ENCODE measurements at regions not wholly inside any gene's neighbourhood (a gene's known extent, or its start where the extent isn't known, plus 50 kb on each side); places are given as distances from the start of the nearest gene placed in this dataset.

GRCh38 chr3:180548050-180548449 is 53.9 kb upstream of the TTC14 start:
- no peak for TF ChIP-seq ELF1 (IDR thresholded peaks at IDR 0.05)
- TF ChIP-seq MAX (IDR thresholded peaks at IDR 0.05; ENCODE audit: low read depth) = no peak
- TF ChIP-seq, protein P1, sequence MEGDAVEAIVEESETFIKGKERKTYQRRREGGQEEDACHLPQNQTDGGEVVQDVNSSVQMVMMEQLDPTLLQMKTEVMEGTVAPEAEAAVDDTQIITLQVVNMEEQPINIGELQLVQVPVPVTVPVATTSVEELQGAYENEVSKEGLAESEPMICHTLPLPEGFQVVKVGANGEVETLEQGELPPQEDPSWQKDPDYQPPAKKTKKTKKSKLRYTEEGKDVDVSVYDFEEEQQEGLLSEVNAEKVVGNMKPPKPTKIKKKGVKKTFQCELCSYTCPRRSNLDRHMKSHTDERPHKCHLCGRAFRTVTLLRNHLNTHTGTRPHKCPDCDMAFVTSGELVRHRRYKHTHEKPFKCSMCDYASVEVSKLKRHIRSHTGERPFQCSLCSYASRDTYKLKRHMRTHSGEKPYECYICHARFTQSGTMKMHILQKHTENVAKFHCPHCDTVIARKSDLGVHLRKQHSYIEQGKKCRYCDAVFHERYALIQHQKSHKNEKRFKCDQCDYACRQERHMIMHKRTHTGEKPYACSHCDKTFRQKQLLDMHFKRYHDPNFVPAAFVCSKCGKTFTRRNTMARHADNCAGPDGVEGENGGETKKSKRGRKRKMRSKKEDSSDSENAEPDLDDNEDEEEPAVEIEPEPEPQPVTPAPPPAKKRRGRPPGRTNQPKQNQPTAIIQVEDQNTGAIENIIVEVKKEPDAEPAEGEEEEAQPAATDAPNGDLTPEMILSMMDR (IDR thresholded peaks at IDR 0.05) = no peak
- no peak for TF ChIP-seq POLR2AphosphoS5 (IDR thresholded peaks at IDR 0.05; ENCODE audit: low read depth, low read length)
- no peak for TF ChIP-seq REST (IDR thresholded peaks at IDR 0.05; ENCODE audit: low read depth, low read length)
- no peak for TF ChIP-seq TAF1 (IDR thresholded peaks at IDR 0.05; ENCODE audit: borderline replicate concordance, low read depth, low read length)
- no peak for TF ChIP-seq EP300 (IDR thresholded peaks at IDR 0.05; ENCODE audit: borderline replicate concordance in 1 of 2, low read depth in 1 of 2, low read length in 1 of 2)
- no peak for TF ChIP-seq RAD21 (IDR thresholded peaks at IDR 0.05; ENCODE audit: low read length)
- no peak for TF ChIP-seq MXI1 (IDR thresholded peaks at IDR 0.05; ENCODE audit: low read depth, low read length)
- TF ChIP-seq EZH2phosphoT487 (IDR thresholded peaks at IDR 0.05; ENCODE audit: borderline replicate concordance, low read depth) = no peak
- no peak for TF ChIP-seq FOXJ3 (CRISPR knock-in tag; IDR thresholded peaks at IDR 0.05)
- no peak for TF ChIP-seq JUND (IDR thresholded peaks at IDR 0.05)

All from SK-N-SH (cell line).